SW480 (cell line): ENCODE measurements at regions not wholly inside any gene's neighbourhood (a gene's known extent, or its start where the extent isn't known, plus 50 kb on each side); places are given as distances from the start of the nearest gene placed in this dataset.
A peak's percentile ranks its signal among the peaks of the same experiment; 100 is the strongest.

Experiments
- DNase-seq: peaks from one replicate; pipeline ENCODE4 v3.0.0-alpha.2; 2016; ENCODE audit warnings: low spot score

GRCh38 chr10:63744060-63744941 is 223.1 kb downstream of the REEP3 start:
- DNase-seq = no peak

DNA sequence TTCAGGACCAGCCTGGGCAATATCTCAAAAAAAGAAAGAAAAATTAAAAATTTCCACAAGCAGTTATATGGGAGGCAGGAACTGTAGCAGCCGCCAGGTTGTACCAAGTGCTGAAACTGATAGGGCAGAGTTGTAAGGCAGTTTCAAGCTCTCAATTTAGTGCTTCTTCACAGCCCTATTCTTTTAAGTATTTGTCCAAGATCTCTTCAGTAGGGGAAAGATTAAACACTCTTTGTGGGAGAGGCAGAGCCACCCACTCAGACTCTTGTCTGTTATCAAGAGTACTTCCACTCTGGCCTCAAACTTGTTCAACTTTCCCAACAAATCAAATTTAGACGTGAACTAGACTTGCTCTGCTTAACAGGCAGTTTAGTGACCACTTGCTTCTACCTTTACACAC is 228.7 kb downstream of the REEP3 start:
- DNase-seq = no peak

DNA sequence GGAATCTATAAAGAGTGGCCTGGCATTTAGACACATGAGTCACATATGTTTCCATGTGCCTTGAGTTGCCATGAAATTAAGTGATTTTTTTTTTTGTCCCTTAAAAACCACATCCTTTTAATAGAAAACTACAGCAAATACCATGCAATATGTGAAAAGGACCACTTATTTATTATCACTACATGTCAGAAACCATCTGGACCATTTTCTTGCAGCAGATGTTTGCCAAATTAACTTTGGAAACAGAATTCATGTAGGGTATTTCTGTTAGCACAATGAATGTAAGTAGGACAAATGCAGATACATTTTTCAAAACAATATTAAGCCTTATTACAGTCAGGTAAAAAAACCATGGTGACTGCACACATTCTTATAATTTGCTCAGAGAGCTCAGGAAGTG is 230.6 kb downstream of the REEP3 start:
- DNase-seq = no peak

DNA sequence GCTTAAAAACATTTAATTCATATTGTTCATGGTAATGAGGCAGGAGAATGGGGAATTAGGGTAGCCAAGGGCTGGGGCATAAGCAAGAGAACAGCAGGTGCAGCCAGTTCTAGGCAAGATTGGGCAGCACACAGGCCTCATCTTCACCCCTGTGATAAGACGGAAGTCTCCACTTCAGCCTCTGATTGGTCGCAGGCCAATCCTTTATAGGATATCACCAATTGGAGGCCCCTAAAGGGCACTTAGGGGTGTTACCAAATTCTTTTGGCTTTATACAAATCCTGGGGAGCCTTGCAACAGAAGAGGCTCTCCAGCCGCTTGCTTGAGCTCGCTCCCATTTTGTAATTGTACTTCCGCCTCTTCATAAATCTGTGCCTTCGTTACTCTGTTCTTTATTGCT is 231.1 kb downstream of the REEP3 start:
- DNase-seq = no peak

GRCh38 chr10:63753808-63754207 is 232.6 kb downstream of the REEP3 start:
- DNase-seq = no peak

- DNase-seq = no peak
Observed at GRCh38 chr10:63755441-63755840, 234.2 kb downstream of the REEP3 start.

GRCh38 chr10:63757067-63757466 is 235.9 kb downstream of the REEP3 start:
- no peak for DNase-seq

DNA sequence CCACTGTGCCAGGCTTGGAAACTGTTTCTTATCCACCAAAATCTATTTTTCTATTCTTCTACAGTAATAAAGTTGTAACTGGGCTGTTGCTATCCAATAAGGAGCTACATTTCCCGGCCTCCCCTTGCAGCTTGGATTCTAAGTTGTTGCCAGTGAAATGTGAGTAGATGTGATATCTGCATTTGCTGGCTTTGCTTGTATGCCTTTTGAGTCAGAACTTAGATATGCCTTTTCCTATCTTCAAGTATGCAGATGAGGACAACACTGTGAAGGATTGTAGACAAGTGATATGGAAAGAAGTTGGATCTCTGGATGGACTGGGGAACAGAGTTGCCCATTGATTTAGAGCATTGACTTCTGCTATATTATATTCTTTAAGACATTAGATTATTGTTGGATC is 236.9 kb downstream of the REEP3 start:
- DNase-seq = no peak

GRCh38 chr10:63759335-63759734 is 238.1 kb downstream of the REEP3 start:
- no peak for DNase-seq

GRCh38 chr10:63760034-63760707 is 239.0 kb downstream of the REEP3 start:
- no peak for DNase-seq

GRCh38 chr10:63760708-63761047 is 239.5 kb downstream of the REEP3 start:
- no peak for DNase-seq

DNA sequence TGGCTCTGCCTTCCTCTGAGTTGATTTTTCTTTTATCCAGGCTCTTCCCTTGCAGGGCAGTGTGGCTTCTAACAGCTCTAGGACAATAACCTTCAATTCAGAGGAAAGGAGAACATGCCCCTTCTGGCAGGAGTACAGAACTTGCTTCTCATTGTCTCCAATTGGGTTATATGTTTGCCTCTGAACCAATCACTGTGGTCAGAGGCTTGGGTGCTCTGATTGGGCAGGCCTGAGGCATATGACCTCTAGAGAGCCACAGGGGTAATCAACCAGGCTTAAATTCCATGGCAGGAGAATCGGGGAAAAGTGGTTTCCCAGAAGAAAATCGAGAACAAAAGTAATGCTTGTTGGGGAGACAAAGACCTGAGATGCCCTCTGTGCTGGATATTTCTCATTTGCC is 240.0 kb downstream of the REEP3 start:
- no peak for DNase-seq

GRCh38 chr10:63763744-63764143 is 242.5 kb downstream of the REEP3 start:
- DNase-seq = peak; percentile 4

DNA sequence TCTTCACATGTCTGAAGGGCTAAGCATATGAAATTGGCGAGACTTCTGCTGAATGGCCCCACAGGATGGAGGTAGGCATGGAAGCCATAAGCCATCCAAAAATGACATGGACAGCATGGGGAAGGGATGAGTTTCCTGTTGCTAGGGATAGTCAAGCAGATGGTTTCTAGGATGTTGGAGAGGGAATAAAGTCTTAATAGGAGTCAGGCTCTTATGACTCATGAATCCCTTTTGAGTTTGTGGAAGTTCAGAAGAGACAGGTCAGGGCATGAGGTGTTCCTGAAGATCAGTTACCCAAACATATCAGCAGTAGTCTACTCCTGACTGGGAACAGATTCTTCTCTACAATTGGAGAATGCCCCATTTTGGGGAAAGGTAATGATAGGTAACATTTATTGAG is 243.9 kb downstream of the REEP3 start:
- DNase-seq = no peak

DNA sequence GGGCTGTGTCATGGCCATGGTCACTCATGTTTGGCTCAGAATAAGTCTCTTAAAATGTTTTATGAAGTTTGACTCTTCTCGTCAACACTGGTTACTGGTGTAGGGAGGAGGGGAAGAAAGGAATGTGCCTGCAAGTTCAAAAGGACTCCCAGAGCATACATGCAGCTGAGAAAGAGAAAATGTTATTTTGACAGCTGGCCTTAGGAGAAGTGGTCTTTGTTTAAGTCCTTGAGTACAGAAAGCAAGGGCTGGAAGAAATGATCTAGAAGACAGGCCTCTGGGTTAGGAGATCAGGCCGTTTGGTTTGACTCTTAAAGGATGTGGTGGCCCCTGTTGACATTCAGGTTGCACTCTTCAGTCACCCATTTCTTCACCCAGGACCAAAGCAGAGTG is 245.5 kb downstream of the REEP3 start:
- no peak for DNase-seq

DNA sequence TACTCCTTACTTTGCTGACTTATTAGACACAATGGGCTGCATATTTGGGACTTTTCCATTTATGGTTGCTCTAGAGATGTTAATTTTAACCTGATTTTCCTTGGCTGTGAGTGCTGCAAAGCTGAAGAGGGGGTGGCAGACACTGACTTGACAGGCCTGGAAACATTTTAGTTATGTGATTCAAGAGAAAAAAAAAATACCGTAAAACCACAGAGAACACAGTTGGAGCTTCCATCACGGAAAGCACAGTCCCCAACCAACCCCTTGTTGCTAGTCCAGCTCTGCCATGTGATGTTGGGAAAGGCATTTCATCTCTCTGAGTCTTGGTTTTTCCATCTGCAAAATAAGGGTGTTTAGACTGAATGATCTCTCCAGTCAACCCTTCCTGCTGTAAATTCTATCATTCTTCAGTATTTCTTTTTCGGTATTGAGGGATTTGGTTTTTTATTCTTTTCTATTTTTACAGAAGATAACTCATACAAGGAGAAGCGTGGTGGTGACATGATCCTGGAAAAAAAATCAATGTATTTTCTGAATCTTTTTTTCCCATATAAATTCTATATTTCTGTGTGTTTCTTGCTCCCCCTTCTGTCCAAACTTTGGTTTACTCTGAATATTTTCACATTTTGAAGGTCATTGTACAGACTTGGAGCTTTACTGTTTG is 246.1 kb downstream of the REEP3 start:
- no peak for DNase-seq

DNA sequence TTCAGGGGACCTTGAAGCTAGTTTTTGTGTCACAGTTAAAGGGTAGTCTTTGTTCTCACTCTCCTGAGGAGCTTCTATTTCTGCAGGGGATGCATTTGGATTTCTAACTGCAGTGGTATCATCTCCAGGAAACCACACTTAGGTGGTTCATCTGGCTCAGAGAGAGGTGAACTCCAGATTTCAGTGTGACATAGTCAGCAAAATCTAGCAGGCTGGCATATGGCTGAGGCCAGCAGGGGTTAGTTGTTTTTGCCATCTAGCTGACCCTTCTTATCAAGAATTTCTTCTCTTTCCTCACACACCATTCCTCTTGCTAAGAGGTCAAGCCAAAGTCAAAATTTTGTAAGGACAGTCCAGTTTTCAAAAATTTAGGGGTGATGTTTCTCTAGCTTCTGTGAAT is 248.2 kb downstream of the REEP3 start:
- no peak for DNase-seq

GRCh38 chr10:63770523-63770922 is 249.3 kb downstream of the REEP3 start:
- no peak for DNase-seq

DNA sequence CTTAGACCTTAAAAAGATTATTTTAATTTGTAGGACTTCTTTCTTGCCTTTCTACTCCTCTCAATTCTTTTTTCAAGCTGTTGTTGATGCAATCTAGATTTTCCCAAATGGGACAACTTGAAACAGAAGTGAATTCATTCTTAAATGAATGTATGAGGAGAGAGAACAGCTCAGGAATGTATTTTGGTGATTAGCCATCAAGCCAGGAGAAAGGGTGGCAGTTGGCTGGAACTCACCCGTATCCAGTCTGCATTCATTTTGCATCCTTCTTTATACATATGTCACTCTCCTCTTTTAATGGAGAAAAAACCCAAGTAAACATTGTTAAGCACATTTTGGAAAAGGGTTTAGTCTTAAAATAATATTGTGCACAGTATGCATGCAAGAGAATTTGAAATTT is 251.3 kb downstream of the REEP3 start:
- no peak for DNase-seq

DNA sequence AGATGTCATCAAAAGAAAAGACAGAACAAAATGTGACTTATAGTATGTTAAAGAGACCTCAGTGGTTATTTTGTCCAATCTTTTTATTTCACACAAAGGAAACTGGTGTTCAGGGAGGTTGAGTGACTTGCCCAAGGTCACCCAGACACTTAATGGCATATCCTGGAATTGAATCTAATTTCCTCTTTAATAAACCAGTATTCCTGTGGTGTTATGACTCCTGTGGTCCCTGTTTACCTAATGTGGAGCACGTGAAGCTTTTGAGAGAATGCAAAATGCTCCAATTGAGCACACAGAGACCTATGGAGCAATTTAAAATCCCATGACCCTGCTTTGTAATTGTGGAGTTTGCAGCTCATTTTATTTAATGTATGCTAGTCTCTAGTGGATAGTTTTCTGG is 251.9 kb downstream of the REEP3 start:
- no peak for DNase-seq

DNA sequence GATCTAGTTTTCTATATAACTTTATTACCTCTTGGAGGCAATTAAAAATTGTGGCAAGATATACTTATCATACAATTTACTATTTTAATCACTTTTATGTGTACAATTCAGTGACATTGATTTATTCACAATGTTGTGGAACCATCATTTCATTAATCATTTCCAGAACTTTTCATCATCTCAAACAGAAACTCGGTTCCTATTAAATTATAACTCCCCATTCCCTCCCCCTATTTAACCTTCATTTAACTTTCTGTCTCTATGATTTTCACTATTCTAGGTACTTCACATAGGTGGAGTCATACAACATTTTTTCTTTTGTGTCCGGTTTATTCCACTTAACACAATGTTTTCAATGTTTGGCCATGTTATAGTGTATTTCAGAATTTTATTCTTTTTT is 252.8 kb downstream of the REEP3 start:
- no peak for DNase-seq

DNA sequence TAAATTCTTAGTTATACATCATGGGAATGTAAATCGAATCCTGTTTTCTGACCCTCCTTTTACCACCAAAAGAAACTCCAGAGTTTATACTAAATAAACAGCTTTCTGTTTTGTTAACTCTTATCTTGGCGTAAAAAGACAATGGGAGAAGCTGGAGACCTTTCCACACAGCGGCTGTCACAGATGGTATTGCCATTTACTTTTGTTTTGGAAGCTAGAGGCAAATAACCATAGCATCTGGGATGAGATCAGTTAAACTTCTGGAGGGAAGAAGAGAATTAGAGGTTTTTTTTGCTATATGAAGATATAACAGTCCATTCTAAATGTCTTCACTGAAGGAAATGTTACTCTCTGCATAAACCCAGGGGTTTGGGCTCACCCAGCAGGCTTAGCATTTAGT is 258.9 kb downstream of the REEP3 start:
- no peak for DNase-seq

DNA sequence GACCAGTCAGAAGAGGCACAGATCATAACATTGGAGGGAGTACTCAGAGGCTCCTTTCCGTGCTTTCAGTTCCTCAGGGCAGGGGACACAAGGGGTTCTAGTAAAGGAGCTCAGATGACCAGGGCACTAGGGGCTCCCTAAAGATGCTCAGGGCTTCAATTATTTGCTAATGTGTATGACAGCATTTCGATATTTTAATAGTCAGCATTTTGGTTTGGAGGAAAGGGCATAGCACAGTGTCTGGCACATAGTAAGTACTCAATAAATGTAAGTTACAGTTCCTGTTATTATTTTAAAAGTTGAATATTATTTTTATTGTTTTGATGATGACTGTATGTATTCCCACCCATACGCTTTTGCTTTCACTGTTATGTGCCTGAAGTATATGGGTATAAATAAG is 260.0 kb downstream of the REEP3 start:
- DNase-seq = no peak
